Kidney glomerular epithelial cell (primary cell): ENCODE measurements at regions not wholly inside any gene's neighbourhood (a gene's known extent, or its start where the extent isn't known, plus 50 kb on each side); places are given as distances from the start of the nearest gene placed in this dataset.

Experiments used
- DNase-seq: peaks from one replicate; lab custom pipeline; 2025; lab: John Stamatoyannopoulos, UW

DNA sequence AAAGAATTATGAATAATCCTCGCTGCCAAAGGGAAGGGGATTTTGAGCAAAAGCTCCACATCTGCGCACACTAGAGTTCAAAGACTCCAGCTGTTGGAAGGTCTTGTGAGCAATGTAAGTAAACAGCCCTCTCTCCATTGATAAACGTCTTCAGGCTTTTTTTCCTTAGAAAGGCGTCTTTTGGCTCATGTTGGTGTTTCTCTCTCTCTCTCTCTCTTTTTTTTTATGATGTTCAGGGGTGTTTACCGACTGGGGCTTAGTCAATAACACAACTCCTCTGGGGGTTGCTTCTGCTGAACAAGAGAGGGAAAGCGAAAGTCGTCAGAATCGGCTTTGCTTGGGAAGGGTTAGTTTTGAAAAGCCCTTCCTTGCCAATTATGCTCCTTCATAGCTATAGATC lies 53.2 kb upstream of the C1QTNF7 start:
- DNase-seq: no peak

DNA sequence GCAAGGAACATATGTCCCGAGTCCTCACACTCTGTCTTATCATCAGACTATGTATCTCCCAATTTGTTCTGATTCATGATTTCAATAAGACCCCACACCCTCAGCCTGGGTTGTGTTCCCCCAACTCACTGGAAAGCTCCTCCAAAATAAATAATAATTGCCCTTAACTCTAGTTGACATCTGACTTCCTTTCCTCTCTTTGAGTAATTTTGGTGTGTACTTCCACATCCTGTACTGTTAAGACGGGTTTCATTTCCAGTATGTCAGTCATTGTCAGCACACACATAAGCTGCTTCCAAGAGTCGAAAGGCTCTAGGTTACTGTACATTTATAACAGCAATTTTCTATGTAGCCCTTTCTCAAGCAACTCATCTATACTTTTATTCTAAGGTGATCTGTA lies 52.2 kb upstream of the C1QTNF7 start:
- no peak for DNase-seq

DNA sequence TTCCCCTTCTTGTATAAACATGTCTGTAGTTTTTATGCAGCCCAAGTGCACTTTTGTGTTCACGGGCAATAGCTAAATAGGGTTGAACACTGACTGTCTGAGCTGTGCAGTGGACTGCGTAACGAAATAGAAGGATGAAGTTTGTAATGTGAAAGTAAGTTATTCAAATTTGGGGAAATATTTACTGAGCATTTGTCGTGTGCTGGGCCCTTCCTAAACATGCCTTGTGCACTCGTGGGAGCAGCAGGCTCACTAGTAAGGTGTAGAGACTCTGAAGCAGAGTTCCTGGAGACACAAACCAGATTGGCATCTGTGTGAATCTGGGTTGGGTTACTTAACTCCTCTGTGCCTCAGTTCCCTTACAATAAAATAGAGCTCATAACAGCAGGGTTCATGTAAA lies 51.7 kb upstream of the C1QTNF7 start:
- no peak for DNase-seq

DNA sequence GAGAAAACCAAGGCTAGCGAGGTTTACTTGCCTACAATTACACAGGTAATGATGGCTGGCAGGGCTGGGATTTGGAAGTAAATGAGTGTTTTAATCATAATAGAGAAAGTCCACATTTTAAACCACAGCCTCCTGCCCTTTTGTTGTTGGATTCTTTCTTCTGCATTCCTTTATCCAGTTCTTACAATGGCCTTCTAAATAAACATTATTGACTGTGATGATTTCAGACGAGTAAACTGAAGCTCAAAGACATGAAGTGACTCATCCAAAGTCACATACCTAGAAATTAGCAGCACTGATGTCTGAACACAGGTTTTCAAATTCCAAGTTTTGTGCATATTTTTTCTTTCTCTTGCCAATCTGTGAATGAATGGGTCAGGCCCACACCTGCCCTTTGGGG lies 51.2 kb upstream of the C1QTNF7 start:
- peak; percentile 82 for DNase-seq
